GM13977 (cell line): ENCODE measurements at regions not wholly inside any gene's neighbourhood (a gene's known extent, or its start where the extent isn't known, plus 50 kb on each side); places are given as distances from the start of the nearest gene placed in this dataset.

Experiments used
- DNase-seq: peaks from one replicate; pipeline ENCODE4 v3.0.0; 2012; ENCODE audit warnings: low spot score
- in situ Hi-C: fragments of 300-500 bp; cut with MboI; formaldehyde crosslinking; loops from one replicate; pipeline ENCODE4 v1.12.0; 2022; ENCODE audit warnings: low sequenced_read_pairs, low pct_unique_long_range_greater_than_20kb, mixed read lengths, inconsistent platforms; ENCODE audit not compliant: unreplicated experiment
- TF ChIP-seq, protein P1 (sequence below): IDR thresholded peaks from 2 replicates; pipeline ENCODE4 v1.5.1; 2012; ENCODE audit warnings: mild to moderate bottlenecking, control low read depth; ENCODE audit not compliant: insufficient read depth; ENCODE audit errors: extremely low read depth, missing control alignments

DNA sequence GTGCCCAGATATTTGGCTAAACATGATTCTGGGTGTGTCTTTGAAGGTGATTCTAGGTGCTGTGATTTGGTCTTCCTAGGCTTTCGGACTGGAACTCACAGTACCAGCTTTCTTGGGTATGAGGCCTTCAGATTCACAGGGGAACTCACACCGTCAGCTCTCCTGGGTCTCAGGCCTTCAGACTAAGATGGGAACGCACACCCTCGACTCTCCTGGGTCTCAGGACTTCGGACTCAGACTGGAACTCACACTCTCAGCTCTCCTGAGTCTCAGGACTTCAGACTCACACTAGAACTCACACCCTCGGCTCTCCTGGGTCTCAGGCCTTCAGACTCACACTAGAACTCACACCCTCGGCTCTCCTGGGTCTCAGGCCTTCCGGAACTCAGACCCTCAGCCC is 137.7 kb downstream of the CRLF2 start:
- TF ChIP-seq, protein P1, sequence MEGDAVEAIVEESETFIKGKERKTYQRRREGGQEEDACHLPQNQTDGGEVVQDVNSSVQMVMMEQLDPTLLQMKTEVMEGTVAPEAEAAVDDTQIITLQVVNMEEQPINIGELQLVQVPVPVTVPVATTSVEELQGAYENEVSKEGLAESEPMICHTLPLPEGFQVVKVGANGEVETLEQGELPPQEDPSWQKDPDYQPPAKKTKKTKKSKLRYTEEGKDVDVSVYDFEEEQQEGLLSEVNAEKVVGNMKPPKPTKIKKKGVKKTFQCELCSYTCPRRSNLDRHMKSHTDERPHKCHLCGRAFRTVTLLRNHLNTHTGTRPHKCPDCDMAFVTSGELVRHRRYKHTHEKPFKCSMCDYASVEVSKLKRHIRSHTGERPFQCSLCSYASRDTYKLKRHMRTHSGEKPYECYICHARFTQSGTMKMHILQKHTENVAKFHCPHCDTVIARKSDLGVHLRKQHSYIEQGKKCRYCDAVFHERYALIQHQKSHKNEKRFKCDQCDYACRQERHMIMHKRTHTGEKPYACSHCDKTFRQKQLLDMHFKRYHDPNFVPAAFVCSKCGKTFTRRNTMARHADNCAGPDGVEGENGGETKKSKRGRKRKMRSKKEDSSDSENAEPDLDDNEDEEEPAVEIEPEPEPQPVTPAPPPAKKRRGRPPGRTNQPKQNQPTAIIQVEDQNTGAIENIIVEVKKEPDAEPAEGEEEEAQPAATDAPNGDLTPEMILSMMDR = no peak
- no peak for DNase-seq
- in situ Hi-C loops = no loop called here

DNA sequence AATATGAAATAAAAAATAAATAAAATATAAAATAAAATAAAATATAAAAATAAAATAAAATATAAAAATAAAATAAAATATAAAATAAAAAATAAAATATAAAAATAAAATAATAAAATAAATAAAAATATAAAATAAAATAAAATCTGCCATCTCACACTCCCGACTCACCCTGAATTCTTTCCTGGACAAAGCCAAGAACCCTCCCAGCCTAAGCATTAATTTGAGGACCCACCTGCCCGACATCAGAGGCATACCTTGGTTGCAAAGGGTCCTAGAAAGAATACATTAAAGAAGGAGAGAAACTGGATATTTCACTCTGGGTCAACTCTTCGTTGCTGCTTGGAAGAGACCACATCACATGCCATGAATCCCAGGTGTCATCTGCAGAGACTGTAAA is 138.3 kb downstream of the CRLF2 start:
- in situ Hi-C loops = no loop called here
- TF ChIP-seq, protein P1 = no peak
- DNase-seq = no peak

DNA sequence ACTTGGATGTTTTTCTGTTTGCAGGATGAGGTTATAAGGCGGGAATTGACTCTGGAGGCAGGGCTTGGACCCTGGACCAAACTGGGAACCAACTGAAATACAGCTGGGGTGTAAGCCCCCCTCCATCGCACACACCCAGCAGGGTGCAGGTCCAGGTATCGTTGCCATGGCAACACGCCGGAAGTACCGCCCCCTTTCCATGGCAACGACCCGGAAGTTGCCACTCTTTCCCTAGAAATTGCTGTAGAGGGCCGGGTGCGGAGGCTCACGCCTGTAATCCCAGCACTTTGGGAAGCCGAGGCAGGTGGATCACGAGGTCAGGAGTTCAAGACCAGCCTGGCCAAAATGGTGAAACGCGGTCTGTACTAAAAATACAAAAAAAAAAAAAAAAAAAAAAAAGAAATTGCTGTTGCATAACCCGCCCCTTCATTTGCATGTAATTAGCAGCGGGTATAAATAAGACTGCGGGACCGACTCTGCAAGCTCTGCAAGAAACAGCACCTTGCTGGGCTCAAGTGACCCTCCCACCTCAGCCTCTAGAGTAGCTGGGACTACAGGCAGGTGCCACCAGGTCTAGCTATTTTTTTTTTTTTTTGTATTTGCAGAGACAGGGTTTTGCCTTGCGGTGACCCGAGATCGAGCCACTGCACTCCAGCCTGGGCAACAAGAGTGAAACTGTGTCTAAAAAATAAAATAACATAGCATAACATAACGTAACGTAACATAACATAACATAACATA is 139.6 kb downstream of the CRLF2 start:
- DNase-seq = no peak
- in situ Hi-C loops = no loop called here

DNA sequence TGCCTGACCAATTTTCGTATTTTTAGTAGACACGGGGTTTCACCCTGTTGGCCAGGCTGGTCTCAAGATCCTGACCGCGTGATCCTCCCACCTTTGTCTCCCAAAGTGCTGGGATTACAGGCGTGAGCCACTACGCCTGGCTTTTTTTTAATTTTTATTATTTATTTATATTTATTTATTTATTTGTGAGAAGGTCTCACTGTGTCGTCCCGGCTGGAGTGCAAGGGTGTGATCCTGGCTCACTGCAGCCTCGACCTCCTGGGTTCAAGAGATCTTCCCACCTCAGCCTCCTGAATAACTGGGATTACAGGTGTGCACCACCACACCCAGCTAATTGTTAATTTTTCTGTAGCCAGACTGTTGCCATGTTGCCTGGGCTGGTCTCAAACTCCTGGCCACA is 141.1 kb downstream of the CRLF2 start:
- TF ChIP-seq, protein P1 = no peak
- no peak for DNase-seq
- in situ Hi-C loops = no loop called here

More for the DNA sequence above, 139.6 kb downstream of the CRLF2 start:
- TF ChIP-seq, protein P1 = no peak

DNA sequence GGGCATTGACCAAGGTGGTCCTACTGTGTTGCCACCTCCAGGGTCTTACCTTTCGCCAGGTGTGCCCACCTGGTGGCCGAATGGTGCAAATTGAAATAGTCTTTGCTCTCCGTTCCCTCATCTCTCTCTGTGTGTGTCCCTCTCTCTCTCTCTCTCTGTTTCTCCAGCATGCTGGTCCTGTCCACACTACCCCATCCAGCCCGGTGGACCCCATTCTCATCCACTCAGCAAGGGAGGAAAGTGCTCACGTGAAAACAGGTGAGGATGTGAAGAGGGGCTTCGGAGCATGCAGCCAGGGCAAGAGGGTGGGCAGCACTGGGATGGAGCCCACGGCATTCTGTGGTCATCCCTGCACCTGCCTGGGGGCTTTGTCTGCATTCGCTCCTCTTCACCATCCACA is 150.1 kb downstream of the CRLF2 start:
- TF ChIP-seq, protein P1 = no peak
- DNase-seq = no peak
- in situ Hi-C loops = no loop called here

DNA sequence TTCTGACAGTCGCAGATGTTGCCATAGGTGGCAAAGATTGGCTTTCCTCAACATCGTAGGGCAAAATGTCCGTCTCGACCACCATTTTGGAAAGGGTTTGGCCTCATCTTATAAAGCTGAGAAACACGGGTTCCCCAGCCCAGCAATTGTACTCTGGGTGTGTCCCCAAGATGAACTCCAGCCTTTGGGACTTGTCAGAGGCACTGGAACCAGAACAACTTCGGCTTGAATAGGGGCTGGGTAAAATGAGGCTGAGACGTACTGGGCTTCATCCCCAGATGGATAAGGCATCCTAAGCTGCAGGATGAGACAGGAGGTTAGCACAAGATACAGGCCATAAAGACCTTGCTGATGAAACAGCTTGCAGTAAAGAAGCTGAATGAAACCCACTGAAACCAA is 151.9 kb downstream of the CRLF2 start:
- TF ChIP-seq, protein P1 = no peak
- no peak for DNase-seq
- in situ Hi-C loops = no loop called here
